Body of pancreas (tissue), 4 donors: ENCODE measurements at regions not wholly inside any gene's neighbourhood (a gene's known extent, or its start where the extent isn't known, plus 50 kb on each side); places are given as distances from the start of the nearest gene placed in this dataset.

Experiments used
- CTCF ChIP-seq, 7 experiments: fragments of 450-650 bp in 4 of 7; fragments of 200-600 bp in 3 of 7; sonication (generic) in 3 of 7; IDR thresholded peaks; one replicate each; pipeline ENCODE4 v1.5.1; 2016 to 2019; ENCODE audit warnings: antibody characterized with exemption in 7 of 7
- POLR2A ChIP-seq, 3 donors: fragments of 450-650 bp; IDR thresholded peaks; one replicate each; pipeline ENCODE4 v1.6.1; 2016; ENCODE audit warnings: antibody characterized with exemption in 3 of 3, mild to moderate bottlenecking in 2 of 3

GRCh38 chr3:14343338-14344112 is 58.9 kb upstream of the SLC6A6 start:
- TF ChIP-seq CTCF (IDR thresholded peaks at IDR 0.05): no peak
- TF ChIP-seq POLR2A (IDR thresholded peaks at IDR 0.05): no peak
